ENCODE measurements at regions not wholly inside any gene's neighbourhood (a gene's known extent, or its start where the extent isn't known, plus 50 kb on each side); places are given as distances from the start of the nearest gene placed in this dataset.

DNA sequence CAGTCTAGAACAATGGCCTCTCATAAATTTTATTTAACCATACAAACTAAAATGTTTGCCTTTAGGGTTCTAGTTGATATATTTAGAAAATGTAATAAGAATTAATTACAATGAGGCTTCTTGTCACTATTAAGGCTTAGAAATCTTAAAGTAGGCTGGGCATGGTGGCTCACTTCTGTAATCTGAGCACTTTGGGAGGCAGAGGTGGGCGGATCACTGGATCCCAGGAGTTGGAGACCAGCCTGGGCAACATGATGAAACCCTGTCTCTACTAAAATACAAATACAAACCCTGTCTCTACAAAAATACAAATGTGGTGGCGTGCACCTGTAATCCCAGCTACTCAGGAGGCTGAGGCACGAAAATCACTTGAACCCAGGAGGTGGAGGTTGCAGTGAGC, 99.0 kb upstream of the ADGRF1 start:
- no TSS peak for BruUV-seq (replicated peaks)
- intact Hi-C loops (cut with micrococcal nuclease; ENCODE audit: unreplicated experiment) = no loop called here
- Histone ChIP-seq H3K4me3 (ENCODE audit: low read depth, low read length, poor library complexity, severe bottlenecking) (no peak overlapping the region), H3K4me1 (ENCODE audit: insufficient read depth, low read length, poor library complexity, severe bottlenecking) (peaks cover 43% of the 10 kb centered on the region), H3K9me3 (ENCODE audit: low read depth, low read length, poor library complexity, severe bottlenecking) (peaks cover 8% of the 10 kb centered on the region), H3K27ac (ENCODE audit: low read depth, low read length, poor library complexity, severe bottlenecking) (no peak overlapping the region), H3K36me3 (ENCODE audit: insufficient read depth, low read length, poor library complexity, severe bottlenecking) (no peaks in the 10 kb centered on the region), H3K27me3 (replicated peaks; ENCODE audit: insufficient read depth, low read depth, low read length, poor library complexity) (no peaks in the 10 kb centered on the region)
- no peak for TF ChIP-seq EZH2 (IDR thresholded peaks at IDR 0.05; ENCODE audit: borderline replicate concordance, low read depth, low read length, poor library complexity, severe bottlenecking)
- TF ChIP-seq, protein P1, sequence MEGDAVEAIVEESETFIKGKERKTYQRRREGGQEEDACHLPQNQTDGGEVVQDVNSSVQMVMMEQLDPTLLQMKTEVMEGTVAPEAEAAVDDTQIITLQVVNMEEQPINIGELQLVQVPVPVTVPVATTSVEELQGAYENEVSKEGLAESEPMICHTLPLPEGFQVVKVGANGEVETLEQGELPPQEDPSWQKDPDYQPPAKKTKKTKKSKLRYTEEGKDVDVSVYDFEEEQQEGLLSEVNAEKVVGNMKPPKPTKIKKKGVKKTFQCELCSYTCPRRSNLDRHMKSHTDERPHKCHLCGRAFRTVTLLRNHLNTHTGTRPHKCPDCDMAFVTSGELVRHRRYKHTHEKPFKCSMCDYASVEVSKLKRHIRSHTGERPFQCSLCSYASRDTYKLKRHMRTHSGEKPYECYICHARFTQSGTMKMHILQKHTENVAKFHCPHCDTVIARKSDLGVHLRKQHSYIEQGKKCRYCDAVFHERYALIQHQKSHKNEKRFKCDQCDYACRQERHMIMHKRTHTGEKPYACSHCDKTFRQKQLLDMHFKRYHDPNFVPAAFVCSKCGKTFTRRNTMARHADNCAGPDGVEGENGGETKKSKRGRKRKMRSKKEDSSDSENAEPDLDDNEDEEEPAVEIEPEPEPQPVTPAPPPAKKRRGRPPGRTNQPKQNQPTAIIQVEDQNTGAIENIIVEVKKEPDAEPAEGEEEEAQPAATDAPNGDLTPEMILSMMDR (conservative IDR thresholded peaks at IDR 0.05; ENCODE audit: low read depth, low read length) = no peak
- POLR2A ChIA-PET (ENCODE audit: low non-redundant PET) = no interaction called here
- no peak for DNase-seq (ENCODE audit: low spot score)
- CTCF ChIA-PET = no interaction called here

DNA sequence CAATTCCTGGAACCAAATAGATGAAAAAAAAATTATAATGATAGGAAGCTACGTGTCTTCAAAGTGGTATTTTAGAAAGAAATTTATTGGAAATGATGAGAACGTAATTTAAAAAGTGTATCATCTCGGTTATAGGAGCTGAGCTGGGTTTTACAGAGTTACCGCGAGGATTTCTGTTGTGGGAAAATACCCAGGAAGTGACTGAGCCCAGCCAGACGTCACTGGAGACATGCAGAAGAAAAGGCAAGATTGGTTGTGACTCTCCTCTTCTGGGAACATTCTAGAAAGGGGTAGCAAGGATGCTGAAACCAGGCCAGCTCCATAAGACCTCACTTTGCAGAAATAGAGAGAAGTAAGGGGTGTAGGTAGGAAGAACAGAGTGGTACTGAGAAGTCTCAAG, 95.9 kb upstream of the ADGRF1 start:
- BruUV-seq (replicated peaks) = no TSS peak
- Histone ChIP-seq H3K36me3 (ENCODE audit: insufficient read depth, low read length, poor library complexity, severe bottlenecking) (no peaks in the 10 kb centered on the region), H3K4me1 (ENCODE audit: insufficient read depth, low read length, poor library complexity, severe bottlenecking) (peaks cover 58% of the 10 kb centered on the region), H3K27ac (ENCODE audit: low read depth, low read length, poor library complexity, severe bottlenecking) (peak overlapping the region; percentile 48), H3K9me3 (ENCODE audit: low read depth, low read length, poor library complexity, severe bottlenecking) (peaks cover 8% of the 10 kb centered on the region), H3K4me3 (ENCODE audit: low read depth, low read length, poor library complexity, severe bottlenecking) (no peak overlapping the region), H3K27me3 (replicated peaks; ENCODE audit: insufficient read depth, low read depth, low read length, poor library complexity) (no peaks in the 10 kb centered on the region)
- intact Hi-C loops (cut with micrococcal nuclease; ENCODE audit: unreplicated experiment) = no loop called here
- CTCF ChIA-PET = no interaction called here
- no peak for TF ChIP-seq EZH2 (IDR thresholded peaks at IDR 0.05; ENCODE audit: borderline replicate concordance, low read depth, low read length, poor library complexity, severe bottlenecking)
- TF ChIP-seq, protein P1 (conservative IDR thresholded peaks at IDR 0.05; ENCODE audit: low read depth, low read length) = no peak
- POLR2A ChIA-PET (ENCODE audit: low non-redundant PET) = no interaction called here
- DNase-seq (ENCODE audit: low spot score) = peak; percentile 43

DNA sequence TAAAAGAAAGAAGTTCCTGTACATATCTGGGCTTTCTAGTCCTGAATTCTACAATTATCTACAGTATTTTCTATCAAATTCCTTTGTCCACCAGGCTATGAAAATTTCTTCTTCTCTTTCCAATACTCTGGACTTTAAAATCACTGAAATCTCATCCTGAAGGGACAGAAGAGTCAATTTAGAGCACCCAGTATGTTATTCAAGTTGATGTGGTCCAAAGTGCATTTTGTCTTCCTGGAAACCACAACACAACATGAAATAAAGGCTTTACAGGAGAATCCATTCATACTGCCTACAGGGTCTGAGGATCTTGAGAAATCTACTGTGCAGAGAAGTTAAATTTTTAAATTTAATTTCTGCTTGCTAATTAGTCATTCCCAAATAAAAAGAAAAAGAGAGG, 94.9 kb upstream of the ADGRF1 start:
- Histone ChIP-seq H3K27me3 (replicated peaks; ENCODE audit: insufficient read depth, low read depth, low read length, poor library complexity) (no peaks in the 10 kb centered on the region), H3K36me3 (ENCODE audit: insufficient read depth, low read length, poor library complexity, severe bottlenecking) (no peaks in the 10 kb centered on the region), H3K9me3 (ENCODE audit: low read depth, low read length, poor library complexity, severe bottlenecking) (no peaks in the 10 kb centered on the region), H3K4me1 (ENCODE audit: insufficient read depth, low read length, poor library complexity, severe bottlenecking) (peaks cover 66% of the 10 kb centered on the region), H3K27ac (ENCODE audit: low read depth, low read length, poor library complexity, severe bottlenecking) (peak overlapping the region; percentile 48), H3K4me3 (ENCODE audit: low read depth, low read length, poor library complexity, severe bottlenecking) (no peak overlapping the region)
- no peak for TF ChIP-seq EZH2 (IDR thresholded peaks at IDR 0.05; ENCODE audit: borderline replicate concordance, low read depth, low read length, poor library complexity, severe bottlenecking)
- TF ChIP-seq, protein P1 (conservative IDR thresholded peaks at IDR 0.05; ENCODE audit: low read depth, low read length) = no peak
- intact Hi-C loops (cut with micrococcal nuclease; ENCODE audit: unreplicated experiment) = no loop called here
- POLR2A ChIA-PET (ENCODE audit: low non-redundant PET) = interaction anchor here (0.8 kb wide), 1 partner anchor 9 kb away, joined by 4 read pairs; no protein-coding TSS in a partner anchor
- BruUV-seq (replicated peaks) = no TSS peak
- no peak for DNase-seq (ENCODE audit: low spot score)
- CTCF ChIA-PET = no interaction called here

Data from A673 (cell line).